H1 (cell line): ENCODE measurements at regions not wholly inside any gene's neighbourhood (a gene's known extent, or its start where the extent isn't known, plus 50 kb on each side); places are given as distances from the start of the nearest gene placed in this dataset.

ENCODE experiments used
- CTCF ChIA-PET: fragments of 300-600 bp; sonication (Branson Sonifier 250); formaldehyde crosslinking; loops from one replicate; lab custom pipeline; 2021; ENCODE audit not compliant: partially characterized antibody; lab: Charles Lee
- POLR2A ChIA-PET: fragments of 300-600 bp; sonication (Branson Sonifier 250); formaldehyde crosslinking; loops from one replicate; lab custom pipeline; 2021; ENCODE audit warnings: inconsistent platforms; ENCODE audit not compliant: partially characterized antibody; lab: Charles Lee
- DNase-seq, 2 experiments: peaks; one replicate each; pipeline versions ENCODE4 v3.0.0 to v3.0.0-alpha.2; 2010 to 2022; ENCODE audit warnings: low spot score in 2 of 2, low read depth in 1 of 2, mixed read lengths in 1 of 2
- FAIRE-seq: peaks from 2 replicates; lab custom pipeline; 2011; peaks lifted over from hg19 to GRCh38; lab: Jason Lieb, UNC
- H2AFZ ChIP-seq: 2 replicates; pipeline ENCODE4 v1.8.1; 2012; ENCODE audit warnings: low read length, inconsistent platforms
- H2AK5ac ChIP-seq: 2 replicates; pipeline ENCODE4 v1.6.1; 2013; ENCODE audit warnings: low read depth, low read length
- H2BK120ac ChIP-seq: replicated peaks from 2 replicates; pipeline ENCODE3; 2013; ENCODE audit warnings: low read depth, low read length, inconsistent platforms
- H2BK12ac ChIP-seq: 2 replicates; pipeline ENCODE4 v1.6.1; 2013; ENCODE audit warnings: low read depth, low read length
- H2BK15ac ChIP-seq: 2 replicates; pipeline ENCODE4 v1.6.1; 2013; ENCODE audit warnings: low read length
- H2BK20ac ChIP-seq: 2 replicates; pipeline ENCODE4 v1.6.1; 2013; ENCODE audit warnings: low read length
- H2BK5ac ChIP-seq: 2 replicates; pipeline ENCODE4 v1.6.1; 2013; ENCODE audit warnings: low read depth, low read length
- H3K14ac ChIP-seq: 2 replicates; pipeline ENCODE4 v1.6.1; 2013; ENCODE audit warnings: inconsistent platforms; ENCODE audit not compliant: insufficient read length
- H3K18ac ChIP-seq: 2 replicates; pipeline ENCODE4 v1.6.1; 2013; ENCODE audit warnings: low read length; ENCODE audit errors: extremely low read depth
- H3K23ac ChIP-seq: 2 replicates; pipeline ENCODE4 v1.6.1; 2013; ENCODE audit warnings: inconsistent platforms; ENCODE audit not compliant: insufficient read length
- H3K23me2 ChIP-seq: 2 replicates; pipeline ENCODE4 v1.6.1; 2013; ENCODE audit warnings: low read depth, low read length
- H3K27ac ChIP-seq: 2 replicates; pipeline ENCODE4 v1.6.1; 2011; ENCODE audit warnings: low read depth, low read length, inconsistent platforms
- H3K27me3 ChIP-seq, 4 experiments: replicated peaks in 1 of 4; 1 replicate in 1 of 4; 2 replicates in 3 of 4; pipeline versions ENCODE4 v1.6.1 to v1.8.1; 2011 to 2013; ENCODE audit warnings: low read length in 3 of 4, mild to moderate bottlenecking in 3 of 4, inconsistent platforms in 2 of 4, mixed read lengths in 2 of 4, moderate library complexity in 1 of 4; ENCODE audit not compliant: control insufficient read depth in 3 of 4, insufficient read depth in 3 of 4; ENCODE audit errors: extremely low read depth in 1 of 4
- H3K36me3 ChIP-seq, 4 experiments: 2 replicates each; pipeline versions ENCODE4 v1.6.1 to v1.8.1; 2011 to 2013; ENCODE audit warnings: mild to moderate bottlenecking in 4 of 4, low read length in 3 of 4, moderate library complexity in 2 of 4, control low read depth in 1 of 4, inconsistent platforms in 1 of 4; ENCODE audit not compliant: insufficient read depth in 4 of 4, control insufficient read depth in 2 of 4
- H3K4ac ChIP-seq: replicated peaks from 2 replicates; pipeline ENCODE3; 2013; ENCODE audit warnings: low read length, low read depth, mixed read lengths, inconsistent platforms; ENCODE audit not compliant: insufficient read length
- H3K4me1 ChIP-seq, 4 experiments: replicated peaks in 1 of 4; 1 replicate in 1 of 4; 2 replicates in 3 of 4; pipeline versions ENCODE4 v1.6.1 to v1.8.1; 2011 to 2013; ENCODE audit warnings: low read length in 3 of 4, inconsistent platforms in 2 of 4, mixed read lengths in 1 of 4; ENCODE audit not compliant: insufficient read depth in 4 of 4, control insufficient read depth in 3 of 4
- H3K4me2 ChIP-seq, 2 experiments: 2 replicates each; pipeline versions ENCODE4 v1.6.1 to v1.8.1; 2011 to 2013; ENCODE audit warnings: low read depth in 2 of 2, low read length in 2 of 2, control low read depth in 1 of 2, inconsistent platforms in 1 of 2, mild to moderate bottlenecking in 1 of 2; ENCODE audit not compliant: insufficient read depth in 1 of 2
- H3K4me3 ChIP-seq, 4 experiments: fragments of 200-600, 300-600 bp in 1 of 4; sonication (generic), shearing (Covaris generic), sonication (Bioruptor Twin) in 1 of 4; 2 replicates each; pipeline versions ENCODE4 v1.5.1 to v1.8.1; 2011 to 2016; ENCODE audit warnings: low read length in 4 of 4, low read depth in 3 of 4, control low read depth in 2 of 4, inconsistent platforms in 2 of 4, mild to moderate bottlenecking in 2 of 4, mixed read lengths in 1 of 4, moderate library complexity in 1 of 4; ENCODE audit not compliant: insufficient read depth in 2 of 4; ENCODE audit errors: extremely low read depth in 1 of 4
- H3K56ac ChIP-seq: replicated peaks from 2 replicates; pipeline ENCODE3; 2013; ENCODE audit warnings: low read depth, mild to moderate bottlenecking, mixed read lengths, low read length, inconsistent platforms; ENCODE audit not compliant: insufficient read length
- H3K79me1 ChIP-seq: 2 replicates; pipeline ENCODE4 v1.6.1; 2013; ENCODE audit warnings: low read depth, low read length, control low read depth
- H3K79me2 ChIP-seq, 2 experiments: 2 replicates each; pipeline versions ENCODE4 v1.6.1 to v1.8.1; 2012 to 2013; ENCODE audit warnings: low read length in 2 of 2, mild to moderate bottlenecking in 2 of 2, inconsistent platforms in 1 of 2; ENCODE audit not compliant: insufficient read depth in 2 of 2, control insufficient read depth in 1 of 2
- H3K9ac ChIP-seq, 4 experiments: replicated peaks in 1 of 4; 1 replicate in 1 of 4; 2 replicates in 3 of 4; pipeline versions ENCODE4 v1.6.1 to v1.8.1; 2011 to 2013; ENCODE audit warnings: low read depth in 3 of 4, low read length in 3 of 4, control low read depth in 2 of 4, mild to moderate bottlenecking in 2 of 4, moderate library complexity in 2 of 4, inconsistent platforms in 1 of 4; ENCODE audit errors: extremely low read depth in 1 of 4
- H3K9me3 ChIP-seq, 2 experiments: 2 replicates each; pipeline versions ENCODE4 v1.6.1 to v1.8.1; 2012 to 2013; ENCODE audit warnings: mild to moderate bottlenecking in 2 of 2, moderate library complexity in 2 of 2, control low read depth in 1 of 2, inconsistent platforms in 1 of 2, low read depth in 1 of 2, low read length in 1 of 2, mixed read lengths in 1 of 2; ENCODE audit not compliant: insufficient read depth in 2 of 2
- H4K20me1 ChIP-seq, 2 experiments: replicated peaks in 1 of 2; 2 replicates each; pipeline versions ENCODE3 to v1.8.1; 2011 to 2013; ENCODE audit warnings: inconsistent platforms in 2 of 2, low read length in 2 of 2, mild to moderate bottlenecking in 1 of 2; ENCODE audit not compliant: insufficient read depth in 2 of 2, control insufficient read depth in 1 of 2
- H4K5ac ChIP-seq: 2 replicates; pipeline ENCODE4 v1.6.1; 2013; ENCODE audit warnings: low read length, low read depth, mixed read lengths, inconsistent platforms; ENCODE audit not compliant: insufficient read length
- H4K8ac ChIP-seq: 2 replicates; pipeline ENCODE4 v1.8.0; 2013; ENCODE audit warnings: mild to moderate bottlenecking, moderate library complexity, low read length, inconsistent platforms; ENCODE audit not compliant: insufficient read depth; ENCODE audit errors: extremely low read depth
- H4K91ac ChIP-seq: replicated peaks from 2 replicates; pipeline ENCODE3; 2013; ENCODE audit warnings: low read length, mixed read lengths, inconsistent platforms; ENCODE audit not compliant: insufficient read length
- BCL11A ChIP-seq, 2 experiments: IDR thresholded peaks; one replicate each; pipeline ENCODE4 v1.6.1; 2011; ENCODE audit warnings: low read depth in 2 of 2, low read length in 2 of 2, mild to moderate bottlenecking in 2 of 2
- GABPA ChIP-seq: IDR thresholded peaks from 2 replicates; pipeline ENCODE4 v1.6.1; 2011; ENCODE audit warnings: mild to moderate bottlenecking, low read length, moderate library complexity, borderline replicate concordance; ENCODE audit not compliant: insufficient read depth
- JUND ChIP-seq: IDR thresholded peaks from 2 replicates; pipeline ENCODE4 v1.6.1; 2011; ENCODE audit warnings: mild to moderate bottlenecking, improper control_type of control experiment, low read length
- KDM1A ChIP-seq: fragments of 200-600, 300-600 bp; sonication (generic); IDR thresholded peaks from 2 replicates; pipeline ENCODE4 v1.7.1; 2016; ENCODE audit warnings: mild to moderate bottlenecking, low read length, borderline replicate concordance
- KDM4A ChIP-seq: IDR thresholded peaks from one replicate; pipeline ENCODE4 v1.7.1; 2012; ENCODE audit warnings: low read depth, mild to moderate bottlenecking, moderate library complexity, low read length, inconsistent platforms; ENCODE audit not compliant: severe bottlenecking
- PHF8 ChIP-seq: fragments of 200-600 bp; sonication (generic); conservative IDR thresholded peaks from 2 replicates; pipeline ENCODE4 v1.7.1; 2012; ENCODE audit warnings: low read depth, mild to moderate bottlenecking, inconsistent platforms, low read length, moderate library complexity
- POU5F1 ChIP-seq: IDR thresholded peaks from 2 replicates; pipeline ENCODE4 v1.6.1; 2011; ENCODE audit warnings: low read depth, mild to moderate bottlenecking, low read length, moderate library complexity
- RBBP5 ChIP-seq: IDR thresholded peaks from 2 replicates; pipeline ENCODE4 v1.7.1; 2012; ENCODE audit warnings: low read depth, mild to moderate bottlenecking, inconsistent platforms, low read length, moderate library complexity, borderline replicate concordance
- SIRT6 ChIP-seq: IDR thresholded peaks from one replicate; pipeline ENCODE4 v1.7.1; 2012; ENCODE audit warnings: low read length, inconsistent platforms
- ZNF274 ChIP-seq: IDR thresholded peaks from 2 replicates; pipeline ENCODE4 v1.7.0; 2012; ENCODE audit warnings: low read length, borderline replicate concordance; ENCODE audit errors: extremely low read depth
- WGBS, 2 experiments: shearing (Covaris generic) in 1 of 2; methylation state at CpG; one replicate each; pipeline versions ENCODE4 v1.1.6 to v1.1.7; 2013 to 2015; ENCODE audit warnings: low lambda C conversion rate in 2 of 2, mixed read lengths in 2 of 2, inconsistent platforms in 1 of 2, low coverage in 1 of 2, missing lambda C conversion rate in 1 of 2; ENCODE audit not compliant: insufficient replicate concordance in 2 of 2, insufficient coverage in 1 of 2, insufficient read length in 1 of 2; ENCODE audit errors: extremely low coverage in 1 of 2, missing lambda C conversion rate in 1 of 2; 5-methylcytosine and 5-hydroxymethylcytosine counted together
- TF ChIP-seq, protein P1 (sequence below): IDR thresholded peaks from 2 replicates; pipeline ENCODE4 v1.6.1; 2012; ENCODE audit warnings: low read length, inconsistent platforms

DNA sequence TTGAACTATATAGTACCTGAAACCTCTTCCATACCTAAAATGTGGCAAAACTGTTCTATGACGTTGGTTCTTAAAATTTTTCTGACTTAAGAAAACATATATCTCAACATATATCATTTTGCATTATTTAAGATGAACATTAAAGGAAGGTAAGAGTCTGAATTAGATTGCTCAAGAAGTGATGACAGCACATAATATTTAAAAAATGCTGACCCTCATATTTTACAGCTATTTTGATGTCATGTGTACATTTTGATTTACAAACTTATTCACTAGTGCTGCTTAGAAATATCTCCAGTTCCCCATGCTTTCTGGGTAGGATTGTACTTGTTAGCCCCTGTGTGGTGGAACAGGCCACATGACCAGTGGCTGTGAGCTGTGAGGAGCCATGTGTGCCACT, 666.1 kb downstream of the SATB2 start:
- 3% methylated on average over 1 of the region's 1 CpG; no CpG with 5 or more reads in 1 of the 2 experiments for WGBS, 2 experiments
- no peaks in the 10 kb centered on the region for H3K27me3 ChIP-seq
- peaks cover 0 to 3% (median 1%) of the 10 kb centered on the region in 4 experiments; a peak in 4 of 7 replicates for H3K4me1 ChIP-seq
- H3K56ac ChIP-seq: no peak overlapping the region
- no peak overlapping the region for H3K27ac ChIP-seq
- no peak overlapping the region for H4K5ac ChIP-seq
- no peaks in the 10 kb centered on the region for H3K79me1 ChIP-seq
- ChIA-PET POLR2A (no interaction called here), CTCF (interaction anchor here (1.2 kb wide), 1 partner anchor 13 kb away, joined by 3 read pairs; no protein-coding TSS in a partner anchor)
- FAIRE-seq: no peak
- no peak overlapping the region for H2BK20ac ChIP-seq
- no peak overlapping the region for H2BK5ac ChIP-seq
- H3K14ac ChIP-seq: no peak overlapping the region
- H4K20me1 ChIP-seq: no peaks in the 10 kb centered on the region
- H3K9me3 ChIP-seq: no peaks in the 10 kb centered on the region
- TF ChIP-seq ZNF274: no peak
- TF ChIP-seq JUND: no peak
- no peak for TF ChIP-seq KDM4A
- no peak for TF ChIP-seq POU5F1
- TF ChIP-seq, protein P1, sequence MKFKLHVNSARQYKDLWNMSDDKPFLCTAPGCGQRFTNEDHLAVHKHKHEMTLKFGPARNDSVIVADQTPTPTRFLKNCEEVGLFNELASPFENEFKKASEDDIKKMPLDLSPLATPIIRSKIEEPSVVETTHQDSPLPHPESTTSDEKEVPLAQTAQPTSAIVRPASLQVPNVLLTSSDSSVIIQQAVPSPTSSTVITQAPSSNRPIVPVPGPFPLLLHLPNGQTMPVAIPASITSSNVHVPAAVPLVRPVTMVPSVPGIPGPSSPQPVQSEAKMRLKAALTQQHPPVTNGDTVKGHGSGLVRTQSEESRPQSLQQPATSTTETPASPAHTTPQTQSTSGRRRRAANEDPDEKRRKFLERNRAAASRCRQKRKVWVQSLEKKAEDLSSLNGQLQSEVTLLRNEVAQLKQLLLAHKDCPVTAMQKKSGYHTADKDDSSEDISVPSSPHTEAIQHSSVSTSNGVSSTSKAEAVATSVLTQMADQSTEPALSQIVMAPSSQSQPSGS: no peak
- no peak for TF ChIP-seq GABPA
- no peak for TF ChIP-seq PHF8
- TF ChIP-seq BCL11A (IDR thresholded peaks at IDR 0.05; ENCODE audit: low read depth in 2 of 2, low read length in 2 of 2): no peak
- TF ChIP-seq RBBP5: no peak
- no peak for TF ChIP-seq SIRT6
- TF ChIP-seq KDM1A: no peak
- no peak overlapping the region for H2BK120ac ChIP-seq
- no peak overlapping the region for H2BK12ac ChIP-seq
- no peak overlapping the region for H2AK5ac ChIP-seq
- no peaks in the 10 kb centered on the region for H3K36me3 ChIP-seq
- H3K23me2 ChIP-seq: no peaks in the 10 kb centered on the region
- no peak overlapping the region; the same call in 1 of the 2 replicates for H2BK15ac ChIP-seq
- H3K9ac ChIP-seq: no peak overlapping the region
- H3K4me2 ChIP-seq: no peak overlapping the region
- H4K91ac ChIP-seq: no peak overlapping the region
- H3K4ac ChIP-seq: no peak overlapping the region
- H3K79me2 ChIP-seq: no peaks in the 10 kb centered on the region
- H2AFZ ChIP-seq: no peak overlapping the region
- no peak overlapping the region for H3K4me3 ChIP-seq
- H3K18ac ChIP-seq: no peak overlapping the region
- H3K23ac ChIP-seq: no peak overlapping the region
- no peak overlapping the region for H4K8ac ChIP-seq
- no peak for DNase-seq
